Cardiac fibroblast (primary cell): ENCODE measurements at regions not wholly inside any gene's neighbourhood (a gene's known extent, or its start where the extent isn't known, plus 50 kb on each side); places are given as distances from the start of the nearest gene placed in this dataset.
"Not testable (repeated sequence)": the region's sequence is repeated elsewhere in the genome, so short reads cannot be mapped to it uniquely, and the experiment has no call there.

Experiments
- DNase-seq, 2 donors: peaks; one replicate each; pipeline versions ENCODE4 v3.0.0 to v3.0.0-alpha.2; 2010; ENCODE audit warnings: low read depth in 2 of 2
- H3K4me3 ChIP-seq, 2 donors: replicated peaks in 1 of 2; 1 replicate in 1 of 2; 2 replicates in 1 of 2; pipeline ENCODE4 v1.5.1; 2011; ENCODE audit warnings: low read depth in 2 of 2, low read length in 2 of 2, mild to moderate bottlenecking in 2 of 2, moderate library complexity in 1 of 2
- TF ChIP-seq, protein P1 (sequence below): IDR thresholded peaks from one replicate; pipeline ENCODE4 v1.5.1; 2011; ENCODE audit warnings: low read depth, mild to moderate bottlenecking, low read length, inconsistent platforms

GRCh38 chr15:53827355-53827754 is 67.9 kb upstream of the WDR72 start:
- no peak for DNase-seq
- no peak overlapping the region for H3K4me3 ChIP-seq
- TF ChIP-seq, protein P1, sequence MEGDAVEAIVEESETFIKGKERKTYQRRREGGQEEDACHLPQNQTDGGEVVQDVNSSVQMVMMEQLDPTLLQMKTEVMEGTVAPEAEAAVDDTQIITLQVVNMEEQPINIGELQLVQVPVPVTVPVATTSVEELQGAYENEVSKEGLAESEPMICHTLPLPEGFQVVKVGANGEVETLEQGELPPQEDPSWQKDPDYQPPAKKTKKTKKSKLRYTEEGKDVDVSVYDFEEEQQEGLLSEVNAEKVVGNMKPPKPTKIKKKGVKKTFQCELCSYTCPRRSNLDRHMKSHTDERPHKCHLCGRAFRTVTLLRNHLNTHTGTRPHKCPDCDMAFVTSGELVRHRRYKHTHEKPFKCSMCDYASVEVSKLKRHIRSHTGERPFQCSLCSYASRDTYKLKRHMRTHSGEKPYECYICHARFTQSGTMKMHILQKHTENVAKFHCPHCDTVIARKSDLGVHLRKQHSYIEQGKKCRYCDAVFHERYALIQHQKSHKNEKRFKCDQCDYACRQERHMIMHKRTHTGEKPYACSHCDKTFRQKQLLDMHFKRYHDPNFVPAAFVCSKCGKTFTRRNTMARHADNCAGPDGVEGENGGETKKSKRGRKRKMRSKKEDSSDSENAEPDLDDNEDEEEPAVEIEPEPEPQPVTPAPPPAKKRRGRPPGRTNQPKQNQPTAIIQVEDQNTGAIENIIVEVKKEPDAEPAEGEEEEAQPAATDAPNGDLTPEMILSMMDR, result no peak

DNA sequence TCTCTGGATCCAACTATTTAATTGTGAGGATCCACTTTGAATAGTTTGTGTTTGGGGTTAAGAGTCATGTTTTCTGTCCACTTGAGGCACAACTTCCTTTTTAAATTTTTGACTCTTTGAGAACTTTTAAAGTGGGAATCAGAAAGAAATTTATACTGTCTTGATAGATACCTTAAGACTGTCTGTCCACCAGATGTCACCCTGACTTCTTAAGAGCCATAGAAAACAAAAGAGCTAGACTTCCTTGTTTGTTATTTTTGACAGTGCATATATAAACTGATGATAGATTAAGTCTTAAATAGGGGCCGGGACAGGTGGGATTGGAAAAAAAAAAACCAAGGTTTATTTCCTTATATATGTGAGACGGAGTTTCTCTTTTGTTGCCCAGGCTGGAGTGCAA is 52.1 kb upstream of the WDR72 start:
- peak in 1 of 2 donors; percentile 16 for DNase-seq
- H3K4me3 ChIP-seq, result no peak overlapping the region

DNA sequence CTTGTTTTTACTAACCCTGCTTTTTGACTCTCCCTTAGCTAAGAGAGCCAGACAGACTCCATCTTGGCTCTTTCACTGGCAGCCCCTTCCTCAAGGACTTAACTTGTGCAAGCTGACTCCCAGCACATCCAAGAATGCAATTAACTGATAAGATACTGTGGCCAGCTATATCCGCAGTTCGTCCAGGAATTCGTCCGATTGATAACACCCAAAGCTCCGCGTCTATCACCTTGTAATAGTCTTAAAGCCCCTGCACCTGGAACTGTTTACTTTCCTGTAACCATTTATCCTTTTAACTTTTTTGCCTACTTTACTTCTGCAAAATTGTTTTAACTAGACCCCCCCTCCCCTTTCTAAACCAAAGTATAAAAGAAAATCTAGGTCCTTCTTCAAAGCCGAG is 50.8 kb upstream of the WDR72 start:
- DNase-seq, H3K4me3 ChIP-seq: not testable (repeated sequence)

More for the DNA sequence above, 52.1 kb upstream of the WDR72 start:
- TF ChIP-seq, protein P1, result no peak
